H9 (cell line): ENCODE measurements at regions not wholly inside any gene's neighbourhood (a gene's known extent, or its start where the extent isn't known, plus 50 kb on each side); places are given as distances from the start of the nearest gene placed in this dataset.

Source experiments
- DNase-seq: peaks from one replicate; pipeline ENCODE4 v3.0.0-alpha.2; 2017
- H2AFZ ChIP-seq: one replicate; pipeline ENCODE4 v1.6.1; 2013; ENCODE audit warnings: mild to moderate bottlenecking, low read length, control low read depth, moderate library complexity
- H2AK5ac ChIP-seq: 2 replicates; pipeline ENCODE4 v1.6.1; 2013; ENCODE audit warnings: low read length, control low read depth, mixed read lengths; ENCODE audit not compliant: insufficient read length
- H2BK120ac ChIP-seq: one replicate; pipeline ENCODE4 v1.6.1; 2013; ENCODE audit warnings: low read depth, mild to moderate bottlenecking, low read length, control low read depth, inconsistent platforms; ENCODE audit not compliant: poor library complexity, severe bottlenecking
- H2BK12ac ChIP-seq: 2 replicates; pipeline ENCODE4 v1.6.1; 2013; ENCODE audit warnings: low read length, control low read depth, mixed read lengths, low read depth; ENCODE audit not compliant: insufficient read length
- H2BK15ac ChIP-seq: 2 replicates; pipeline ENCODE4 v1.6.1; 2013; ENCODE audit warnings: low read depth, low read length, control low read depth
- H2BK20ac ChIP-seq: one replicate; pipeline ENCODE4 v1.6.1; 2013; ENCODE audit warnings: low read depth, mild to moderate bottlenecking, low read length, control low read depth, inconsistent platforms; ENCODE audit not compliant: poor library complexity, severe bottlenecking
- H2BK5ac ChIP-seq: 2 replicates; pipeline ENCODE4 v1.6.1; 2013; ENCODE audit warnings: low read length, control low read depth, mixed read lengths; ENCODE audit not compliant: insufficient read length
- H3K14ac ChIP-seq: 2 replicates; pipeline ENCODE4 v1.6.1; 2013; ENCODE audit warnings: low read length, control low read depth; ENCODE audit not compliant: insufficient read depth
- H3K18ac ChIP-seq: 2 replicates; pipeline ENCODE4 v1.6.1; 2013; ENCODE audit warnings: low read depth, mild to moderate bottlenecking, mixed read lengths, low read length, control low read depth; ENCODE audit not compliant: insufficient read length
- H3K23ac ChIP-seq: 2 replicates; pipeline ENCODE4 v1.6.1; 2013; ENCODE audit warnings: low read length, control low read depth, mixed read lengths, low read depth; ENCODE audit not compliant: insufficient read length
- H3K23me2 ChIP-seq: 2 replicates; pipeline ENCODE4 v1.6.1; 2013; ENCODE audit warnings: low read depth, mild to moderate bottlenecking, mixed read lengths, low read length, control low read depth; ENCODE audit not compliant: insufficient read length, poor library complexity, severe bottlenecking
- H3K27ac ChIP-seq: 2 replicates; pipeline ENCODE4 v1.5.1; 2013; ENCODE audit warnings: low read length, control low read depth, mixed read lengths, low read depth; ENCODE audit not compliant: insufficient read length
- H3K27me3 ChIP-seq: 2 replicates; pipeline ENCODE4 v1.6.1; 2013; ENCODE audit warnings: low read length, control low read depth, inconsistent platforms; ENCODE audit not compliant: insufficient read depth
- H3K4ac ChIP-seq: 2 replicates; pipeline ENCODE4 v1.6.1; 2013; ENCODE audit warnings: low read depth, mild to moderate bottlenecking, control low read depth, inconsistent platforms, low read length, moderate library complexity
- H3K4me1 ChIP-seq: 2 replicates; pipeline ENCODE4 v1.6.1; 2013; ENCODE audit warnings: low read length, control low read depth, inconsistent platforms; ENCODE audit not compliant: insufficient read depth
- H3K4me2 ChIP-seq: 2 replicates; pipeline ENCODE4 v1.6.1; 2013; ENCODE audit warnings: low read length, control low read depth, mixed read lengths; ENCODE audit not compliant: insufficient read length, insufficient read depth
- H3K56ac ChIP-seq: 2 replicates; pipeline ENCODE4 v1.6.1; 2013; ENCODE audit warnings: low read depth, mild to moderate bottlenecking, mixed read lengths, low read length, control low read depth; ENCODE audit not compliant: insufficient read length
- H3K79me1 ChIP-seq: 2 replicates; pipeline ENCODE4 v1.6.1; 2013; ENCODE audit warnings: low read depth, mild to moderate bottlenecking, moderate library complexity, low read length, control low read depth, inconsistent platforms; ENCODE audit not compliant: insufficient read depth, poor library complexity, severe bottlenecking
- H3K79me2 ChIP-seq: 2 replicates; pipeline ENCODE4 v1.6.1; 2013; ENCODE audit warnings: low read length, control low read depth, inconsistent platforms; ENCODE audit not compliant: insufficient read depth
- H3K9ac ChIP-seq: 2 replicates; pipeline ENCODE4 v1.6.1; 2013; ENCODE audit warnings: low read length, control low read depth, mixed read lengths; ENCODE audit not compliant: insufficient read length; ENCODE audit errors: extremely low read depth
- H3K9me3 ChIP-seq: one replicate; pipeline ENCODE4 v1.6.1; 2013; ENCODE audit warnings: low read depth, low read length, inconsistent platforms; ENCODE audit not compliant: control insufficient read depth
- H3T11ph ChIP-seq: one replicate; pipeline ENCODE4 v1.6.1; 2013; ENCODE audit warnings: mild to moderate bottlenecking, low read length, control low read depth, inconsistent platforms
- H4K20me1 ChIP-seq: one replicate; pipeline ENCODE4 v1.6.1; 2013; ENCODE audit not compliant: control insufficient read depth, insufficient read length, insufficient read depth
- H4K5ac ChIP-seq: 2 replicates; pipeline ENCODE4 v1.6.1; 2013; ENCODE audit warnings: low read depth, mild to moderate bottlenecking, mixed read lengths, low read length, control low read depth; ENCODE audit not compliant: insufficient read length
- H4K8ac ChIP-seq: replicated peaks from 2 replicates; pipeline ENCODE4 v1.6.1; 2013; ENCODE audit warnings: low read length, control low read depth, mixed read lengths, low read depth; ENCODE audit not compliant: insufficient read length
- H4K91ac ChIP-seq: 2 replicates; pipeline ENCODE4 v1.6.1; 2013; ENCODE audit warnings: low read depth, mild to moderate bottlenecking, moderate library complexity, mixed read lengths, low read length, control low read depth; ENCODE audit not compliant: insufficient read length
- H3K27ac Mint-ChIP-seq, 3 experiments: 2 replicates in 2 of 3; 3 replicates in 1 of 3; pipeline ENCODE4 v1.8.0; 2020 to 2021; ENCODE audit warnings: mixed read lengths in 3 of 3, mild to moderate bottlenecking in 1 of 3, moderate library complexity in 1 of 3
- H3K27me3 Mint-ChIP-seq: 2 replicates; pipeline ENCODE4 v1.8.0; 2021; ENCODE audit warnings: low read depth, mild to moderate bottlenecking, moderate library complexity, mixed read lengths
- H3K36me3 Mint-ChIP-seq, 3 experiments: 2 replicates in 2 of 3; 3 replicates in 1 of 3; pipeline ENCODE4 v1.8.0; 2020 to 2021; ENCODE audit warnings: low read depth in 3 of 3, mixed read lengths in 3 of 3; ENCODE audit not compliant: insufficient read depth in 1 of 3
- H3K4me1 Mint-ChIP-seq, 2 experiments: 2 replicates each; pipeline ENCODE4 v1.8.0; 2020; ENCODE audit warnings: mixed read lengths in 2 of 2
- H3K4me3 Mint-ChIP-seq, 2 experiments: 2 replicates in 1 of 2; 3 replicates in 1 of 2; pipeline ENCODE4 v1.8.0; 2020 to 2021; ENCODE audit warnings: mild to moderate bottlenecking in 2 of 2, mixed read lengths in 2 of 2, moderate library complexity in 1 of 2
- H3K9me3 Mint-ChIP-seq, 2 experiments: 2 replicates in 1 of 2; 3 replicates in 1 of 2; pipeline ENCODE4 v1.8.0; 2020; ENCODE audit warnings: mild to moderate bottlenecking in 2 of 2, mixed read lengths in 2 of 2, moderate library complexity in 1 of 2
- CTCF ChIP-seq: fragments of 200-600 bp; sonication (generic); conservative IDR thresholded peaks from 3 replicates; pipeline ENCODE4 v1.8.0; 2021; ENCODE audit warnings: antibody characterized with exemption, mild to moderate bottlenecking
- WGBS: extraction: QIAGEN DNeasy Blood & Tissue Kit; methylation state at CpG from one replicate; pipeline ENCODE4 v1.1.7; 2013; ENCODE audit warnings: missing lambda C conversion rate, low lambda C conversion rate, mixed read lengths; ENCODE audit not compliant: insufficient read length; ENCODE audit errors: extremely low coverage; 5-methylcytosine and 5-hydroxymethylcytosine counted together

DNA sequence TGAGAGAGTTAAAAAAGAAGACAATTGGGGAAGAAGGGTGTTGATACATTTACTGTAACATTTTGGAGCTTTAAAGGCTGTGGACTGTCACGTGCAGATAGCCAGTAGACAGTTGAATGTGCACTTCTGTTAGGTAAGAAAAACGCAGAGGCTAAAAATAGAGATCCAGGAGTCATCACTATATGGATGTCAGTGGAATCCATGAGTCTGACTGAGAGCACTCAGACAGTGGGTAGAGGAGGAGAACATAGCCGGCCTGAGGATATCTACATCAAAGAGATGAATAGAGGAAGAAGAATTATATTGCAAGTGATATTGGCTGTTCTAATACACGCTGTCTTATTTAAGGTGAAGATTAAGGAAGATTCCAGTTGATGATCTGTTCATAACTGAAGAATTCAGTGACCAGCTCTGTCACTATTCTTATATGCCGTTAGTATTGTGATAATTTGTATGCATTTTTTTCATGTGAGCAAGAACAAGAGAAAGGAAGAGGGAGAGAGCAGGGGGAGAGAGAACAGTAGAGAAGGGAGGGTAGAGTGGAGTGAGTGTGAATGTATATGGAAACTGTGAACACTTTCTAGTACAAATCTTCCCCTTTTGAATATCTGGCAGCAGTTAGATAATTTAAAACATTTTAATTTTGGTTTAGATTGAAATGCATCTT lies 344.8 kb downstream of the CHRM3 start:
- H3K27me3 Mint-ChIP-seq: no peaks in the 10 kb centered on the region
- WGBS: no CpG with 5 or more reads among the region's 5 CpGs
- H3K4me2 ChIP-seq: no peak overlapping the region

More for the DNA sequence above, 344.8 kb downstream of the CHRM3 start:
- Histone ChIP-seq H3K4me1 (no peaks in the 10 kb centered on the region; the same call in 1 of the 2 replicates), H3K27me3 (no peaks in the 10 kb centered on the region), H2BK20ac (no peak overlapping the region), H3K56ac (no peak overlapping the region), H3T11ph (no peak overlapping the region), H2BK5ac (no peak overlapping the region), H2BK120ac (no peak overlapping the region), H3K9ac (no peak overlapping the region), H4K8ac (no peak overlapping the region), H3K14ac (no peak overlapping the region), H2AK5ac (no peak overlapping the region), H2BK12ac (no peak overlapping the region), H3K18ac (no peak overlapping the region), H3K27ac (no peak overlapping the region), H3K4ac (no peak overlapping the region), H3K23me2 (no peaks in the 10 kb centered on the region), H4K20me1 (no peaks in the 10 kb centered on the region), H3K79me1 (no peaks in the 10 kb centered on the region), H3K9me3 (no peaks in the 10 kb centered on the region), H3K79me2 (no peaks in the 10 kb centered on the region), H4K5ac (no peak overlapping the region), H3K23ac (no peak overlapping the region), H4K91ac (no peak overlapping the region), H2AFZ (no peak overlapping the region), H2BK15ac (no peak overlapping the region)
- peaks cover 7 to 9% of the 10 kb centered on the region in 2 experiments; a peak in 3 of 4 replicates for H3K4me1 Mint-ChIP-seq
- no peak overlapping the region for H3K27ac Mint-ChIP-seq
- no peak overlapping the region for H3K4me3 Mint-ChIP-seq
- H3K9me3 Mint-ChIP-seq: no peaks in the 10 kb centered on the region
- no peak for TF ChIP-seq CTCF
- no peaks in the 10 kb centered on the region for H3K36me3 Mint-ChIP-seq
- DNase-seq: no peak
